Spleen (tissue), 11 donors: ENCODE measurements at regions not wholly inside any gene's neighbourhood (a gene's known extent, or its start where the extent isn't known, plus 50 kb on each side); places are given as distances from the start of the nearest gene placed in this dataset.

Experiments used
- DNase-seq: peaks from one replicate; pipeline ENCODE4 v3.0.0-alpha.2; 2020
- H3K27ac ChIP-seq, 8 donors: fragments of 200-600 bp; sonication (generic) in 7 of 8; 1 replicate in 4 of 8; 2 replicates in 4 of 8; pipeline versions ENCODE4 v1.5.0 to v1.8.0; 2016 to 2021; ENCODE audit warnings: inconsistent platforms in 4 of 8, mild to moderate bottlenecking in 4 of 8, moderate library complexity in 1 of 8
- H3K27me3 ChIP-seq, 7 donors: fragments of 200-600 bp; sonication (generic) in 6 of 7; replicated peaks in 1 of 7; 1 replicate in 4 of 7; 2 replicates in 3 of 7; pipeline versions ENCODE4 v1.5.0 to v1.8.0; 2016 to 2021; ENCODE audit warnings: inconsistent platforms in 3 of 7, mild to moderate bottlenecking in 1 of 7
- H3K36me3 ChIP-seq, 6 donors: fragments of 200-600 bp; sonication (generic) in 5 of 6; 1 replicate in 4 of 6; 2 replicates in 2 of 6; pipeline versions ENCODE4 v1.5.0 to v1.8.0; 2016 to 2021; ENCODE audit warnings: inconsistent platforms in 2 of 6
- H3K4me1 ChIP-seq, 6 donors: fragments of 200-600 bp; sonication (generic) in 5 of 6; 1 replicate in 3 of 6; 2 replicates in 3 of 6; pipeline versions ENCODE4 v1.5.0 to v1.8.0; 2016 to 2021; ENCODE audit warnings: inconsistent platforms in 3 of 6
- H3K4me3 ChIP-seq, 8 donors: fragments of 200-600 bp; sonication (generic) in 7 of 8; 1 replicate in 4 of 8; 2 replicates in 4 of 8; pipeline versions ENCODE4 v1.5.0 to v1.8.0; 2016 to 2021; ENCODE audit warnings: inconsistent platforms in 4 of 8, mild to moderate bottlenecking in 4 of 8, moderate library complexity in 2 of 8
- H3K9me3 ChIP-seq, 8 donors: fragments of 200-600 bp; sonication (generic) in 7 of 8; 1 replicate in 4 of 8; 2 replicates in 4 of 8; pipeline versions ENCODE4 v1.5.0 to v1.8.0; 2016 to 2021; ENCODE audit warnings: inconsistent platforms in 4 of 8
- CTCF ChIP-seq, 11 experiments: fragments of 200-600 bp in 7 of 11; fragments of 450-650 bp in 4 of 11; sonication (generic) in 4 of 11; IDR thresholded peaks in 8 of 11; conservative IDR thresholded peaks in 3 of 11; 1 replicate in 7 of 11; 2 replicates in 4 of 11; pipeline versions ENCODE4 v1.4.0 to v1.8.0; 2016 to 2021; ENCODE audit warnings: antibody characterized with exemption in 11 of 11, inconsistent platforms in 4 of 11, mild to moderate bottlenecking in 1 of 11
- POLR2A ChIP-seq, 3 donors: fragments of 450-650 bp; IDR thresholded peaks; one replicate each; pipeline ENCODE4 v1.5.1; 2017; ENCODE audit warnings: antibody characterized with exemption in 3 of 3, mild to moderate bottlenecking in 1 of 3
- POLR2AphosphoS5 ChIP-seq, 3 donors: sonication (generic); formaldehyde crosslinking; IDR thresholded peaks; one replicate each; pipeline ENCODE4 v1.5.1; 2017; ENCODE audit warnings: antibody characterized with exemption in 3 of 3
- whole genome bisulfite sequencing, 5 donors: extraction: QIAGEN DNeasy Blood & Tissue Kit in 3 of 5; methylation state at CpG; one replicate each; pipeline versions ENCODE4 v1.1.5 to v1.1.7; 2013 to 2018; 5-methylcytosine and 5-hydroxymethylcytosine counted together
- intact Hi-C: fragments of 100-400 bp; cut with DNase I; formaldehyde crosslinking; loops from one replicate; pipeline ENCODE4 v1.15.0; 2023; ENCODE audit warnings: low total_unique reads
- donor health status: healthy with polysubstance abuse.
- donor health status: DM: no; HTN: no; CAD: no; lungs with moderate emphysema.
- donor health status: DM: no; HTN: no; CAD: no.
- donor health status: Bipolar disorder and iron deficiency.
- donor health status: healthy.
- donor health status: DM: no; HTN: no; CAD: no.
- donor health status: DM: yes; HTN: yes; CAD: no.

GRCh38 chr16:55040366-55041086 is 109.9 kb downstream of the IRX5 start:
- intact Hi-C loops, result no loop called here
- H3K36me3 ChIP-seq, result no peaks in the 10 kb centered on the region
- H3K4me3 ChIP-seq, result no peak overlapping the region
- H3K27me3 ChIP-seq, result peaks cover 0 to 51% (median 0%) of the 10 kb centered on the region in 7 donors
- H3K27ac ChIP-seq, result no peak overlapping the region
- H3K4me1 ChIP-seq, result no peaks in the 10 kb centered on the region
- H3K9me3 ChIP-seq, result no peaks in the 10 kb centered on the region
- 80 to 87% (median 86%) methylated on average over 19 of the region's 19 CpGs for WGBS, 5 donors
- peak; percentile 68 for DNase-seq
- TF ChIP-seq POLR2AphosphoS5 (IDR thresholded peaks at IDR 0.05), result no peak
- no peak for TF ChIP-seq CTCF (IDR thresholded peaks at IDR 0.05 in 8 of 11, conservative IDR thresholded peaks at IDR 0.05 in 3 of 11)
- no peak for TF ChIP-seq POLR2A (IDR thresholded peaks at IDR 0.05)

- 71 to 82% (median 76%) methylated on average over 3 of the region's 3 CpGs for WGBS, 5 donors
- H3K27ac ChIP-seq, result no peak overlapping the region
- TF ChIP-seq POLR2AphosphoS5 (IDR thresholded peaks at IDR 0.05) (no peak), POLR2A (IDR thresholded peaks at IDR 0.05) (no peak), CTCF (IDR thresholded peaks at IDR 0.05 in 8 of 11, conservative IDR thresholded peaks at IDR 0.05 in 3 of 11) (no peak)
- no peaks in the 10 kb centered on the region for H3K9me3 ChIP-seq
- H3K4me3 ChIP-seq, result no peak overlapping the region
- no peaks in the 10 kb centered on the region for H3K4me1 ChIP-seq
- intact Hi-C loops, result no loop called here
- no peak for DNase-seq
- H3K27me3 ChIP-seq, result peaks cover 0 to 51% (median 0%) of the 10 kb centered on the region in 7 donors
- H3K36me3 ChIP-seq, result no peaks in the 10 kb centered on the region
These were observed 111.0 kb downstream of the IRX5 start for GRCh38 chr16:55041540-55042234.

- intact Hi-C loops, result no loop called here
- Histone ChIP-seq H3K9me3 (no peaks in the 10 kb centered on the region), H3K36me3 (no peaks in the 10 kb centered on the region), H3K4me1 (no peaks in the 10 kb centered on the region), H3K4me3 (no peak overlapping the region), H3K27me3 (peaks cover 0 to 51% (median 0%) of the 10 kb centered on the region in 7 donors), H3K27ac (no peak overlapping the region)
- TF ChIP-seq POLR2AphosphoS5 (IDR thresholded peaks at IDR 0.05) (no peak), POLR2A (IDR thresholded peaks at IDR 0.05) (no peak), CTCF (IDR thresholded peaks at IDR 0.05 in 8 of 11, conservative IDR thresholded peaks at IDR 0.05 in 3 of 11) (no peak)
- 89 to 94% (median 93%) methylated on average over 13 of the region's 13 CpGs for WGBS, 5 donors
- peak; percentile 35 for DNase-seq
These were observed 112.1 kb downstream of the IRX5 start for GRCh38 chr16:55042556-55043432.
